NCI-H510A treated with DMSO at 0.1 percent for 48 hours (cell line): ENCODE measurements at regions not wholly inside any gene's neighbourhood (a gene's known extent, or its start where the extent isn't known, plus 50 kb on each side); places are given as distances from the start of the nearest gene placed in this dataset.

Experiments used
- DNase-seq: peaks from one replicate; lab custom pipeline; 2025; lab: John Stamatoyannopoulos, UW

- peak; percentile 16 for DNase-seq
Measured at GRCh38 chrX:39983715-39984114, 114.0 kb downstream of the BCOR start.

DNA sequence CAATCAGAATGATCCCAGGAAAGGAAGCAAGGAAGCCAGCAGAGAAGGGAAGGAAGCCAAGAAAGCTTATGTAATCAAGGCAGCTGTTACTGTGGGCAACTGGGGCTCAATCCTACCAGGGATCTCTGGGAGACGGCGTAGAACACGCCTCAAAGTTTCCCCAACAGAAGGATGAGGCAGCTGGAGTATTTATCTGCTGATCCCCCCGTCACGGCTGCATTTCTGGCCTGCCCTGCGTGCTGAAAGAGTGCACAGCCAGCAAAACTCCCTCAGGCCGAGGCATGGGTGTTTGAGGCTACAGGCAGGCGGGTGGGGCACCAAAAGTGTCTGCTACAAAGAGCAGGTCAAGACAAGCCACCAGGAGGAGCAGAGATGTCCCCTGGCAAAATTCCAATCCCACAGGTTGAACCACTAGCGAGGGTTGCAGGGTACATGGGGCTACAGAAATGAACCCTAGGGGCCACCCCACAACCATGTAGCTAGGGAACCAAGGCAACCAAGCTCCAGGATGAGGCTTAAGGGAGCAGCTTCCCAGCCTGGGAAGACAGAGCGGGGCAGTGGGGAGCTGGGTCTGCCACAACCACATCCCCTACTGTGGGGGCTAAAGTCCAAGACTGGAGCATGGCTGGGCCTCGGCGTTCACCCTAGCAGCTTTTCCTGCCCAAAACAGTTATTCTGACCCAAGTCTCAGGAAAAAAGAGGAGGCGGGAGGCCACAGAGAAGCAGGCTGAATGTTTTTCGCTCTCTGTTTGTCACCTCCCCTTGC is 113.4 kb downstream of the BCOR start:
- DNase-seq: no peak

GRCh38 chrX:39985071-39985470 is 112.7 kb downstream of the BCOR start:
- no peak for DNase-seq

DNA sequence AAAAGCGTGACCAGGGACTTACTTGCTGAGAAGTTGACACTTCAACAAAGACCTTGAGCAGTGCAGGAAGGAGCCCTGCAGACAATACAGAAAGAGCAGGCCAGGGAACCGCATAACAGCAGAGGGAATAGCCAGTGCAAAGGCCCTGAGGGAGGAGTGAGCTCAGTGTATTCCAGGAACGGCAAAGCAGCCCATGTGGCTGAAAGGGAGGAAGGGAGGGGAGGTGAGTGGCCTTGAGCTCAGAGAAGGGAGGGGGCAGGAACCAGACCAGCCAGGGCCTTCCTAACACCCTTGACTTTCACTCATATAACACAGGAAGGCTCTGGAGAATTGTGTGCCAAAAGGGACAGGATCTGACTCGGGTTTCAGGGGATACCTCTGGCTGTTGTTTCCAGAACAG is 112.2 kb downstream of the BCOR start:
- DNase-seq: no peak

DNA sequence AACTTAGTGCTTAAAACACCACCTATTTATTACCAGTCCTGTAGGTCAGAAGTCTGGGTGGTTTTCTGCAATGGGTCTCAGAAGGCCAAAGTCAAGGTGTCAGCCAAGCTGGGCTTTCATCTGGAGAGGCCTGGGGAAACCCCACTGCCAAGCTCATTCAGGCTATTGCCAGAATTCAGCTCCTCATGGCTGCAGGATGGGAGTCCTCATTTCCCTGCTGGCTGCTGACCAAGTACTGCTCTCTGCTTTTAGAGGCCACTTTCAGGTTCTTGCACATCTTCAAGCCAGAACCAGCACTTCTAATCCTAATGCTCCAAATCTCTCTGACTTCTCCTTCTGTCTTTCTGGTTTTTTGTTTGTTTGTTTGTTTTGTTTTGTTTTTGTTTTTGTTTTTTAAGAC is 109.3 kb downstream of the BCOR start:
- DNase-seq: no peak

DNA sequence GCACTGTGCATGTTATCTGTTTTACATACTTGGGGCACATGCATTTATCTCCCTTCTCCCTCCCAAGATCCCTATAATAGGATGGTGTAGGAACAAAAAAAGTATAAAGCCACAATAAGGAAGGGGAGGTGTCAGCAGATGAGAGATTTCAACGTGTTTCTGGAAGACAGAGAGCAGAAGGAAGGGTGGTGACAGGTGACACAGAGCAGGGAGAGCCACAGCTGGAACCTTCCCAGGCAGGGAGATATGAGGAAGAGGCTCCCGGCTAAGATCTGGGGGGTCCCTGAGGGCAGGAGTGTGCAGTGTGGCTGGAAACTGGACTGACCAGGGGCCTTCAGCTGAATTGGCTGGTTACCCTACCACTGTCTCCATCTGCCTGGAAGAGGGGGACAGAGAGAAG is 107.4 kb downstream of the BCOR start:
- no peak for DNase-seq

DNA sequence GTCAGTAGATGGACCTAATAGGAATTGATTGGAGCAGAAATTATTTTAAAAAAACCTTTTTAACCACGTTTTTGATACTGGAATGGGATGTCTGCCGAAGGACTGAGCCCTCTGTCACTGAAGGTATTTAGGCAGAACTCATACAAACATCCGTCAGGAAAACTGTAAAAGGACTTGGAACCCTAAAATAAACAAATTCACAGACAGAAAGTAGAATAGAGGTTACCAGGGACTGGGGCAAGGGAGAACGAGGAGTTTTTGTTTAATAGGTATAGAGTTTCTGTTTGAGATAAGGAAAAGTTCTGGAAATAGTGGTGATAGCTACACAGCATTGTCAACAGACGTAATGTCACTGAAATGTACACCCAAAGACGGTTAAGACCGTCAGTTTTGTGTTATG is 105.5 kb downstream of the BCOR start:
- no peak for DNase-seq

- DNase-seq: no peak
Measured at GRCh38 chrX:39995457-39995856, 102.3 kb downstream of the BCOR start.

DNA sequence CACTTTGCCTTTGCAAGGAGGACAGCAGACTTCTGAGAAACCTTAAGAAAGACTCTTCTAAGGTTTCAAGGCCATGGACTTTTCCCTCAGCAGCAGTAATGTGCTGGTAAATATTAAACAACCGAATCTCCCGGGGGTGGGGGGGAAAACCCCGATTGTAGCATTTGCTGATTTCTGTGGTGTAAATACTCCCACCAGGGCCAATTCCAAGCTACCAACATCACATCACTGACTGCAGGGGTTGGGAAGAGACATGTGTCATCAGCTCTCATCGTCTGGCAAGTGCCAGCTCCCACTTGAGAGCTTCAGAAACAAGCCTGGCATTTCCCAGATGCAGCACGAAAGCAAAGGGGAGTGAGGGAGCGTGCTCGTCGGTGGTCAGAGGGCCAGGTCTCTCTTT is 101.2 kb downstream of the BCOR start:
- DNase-seq: no peak

DNA sequence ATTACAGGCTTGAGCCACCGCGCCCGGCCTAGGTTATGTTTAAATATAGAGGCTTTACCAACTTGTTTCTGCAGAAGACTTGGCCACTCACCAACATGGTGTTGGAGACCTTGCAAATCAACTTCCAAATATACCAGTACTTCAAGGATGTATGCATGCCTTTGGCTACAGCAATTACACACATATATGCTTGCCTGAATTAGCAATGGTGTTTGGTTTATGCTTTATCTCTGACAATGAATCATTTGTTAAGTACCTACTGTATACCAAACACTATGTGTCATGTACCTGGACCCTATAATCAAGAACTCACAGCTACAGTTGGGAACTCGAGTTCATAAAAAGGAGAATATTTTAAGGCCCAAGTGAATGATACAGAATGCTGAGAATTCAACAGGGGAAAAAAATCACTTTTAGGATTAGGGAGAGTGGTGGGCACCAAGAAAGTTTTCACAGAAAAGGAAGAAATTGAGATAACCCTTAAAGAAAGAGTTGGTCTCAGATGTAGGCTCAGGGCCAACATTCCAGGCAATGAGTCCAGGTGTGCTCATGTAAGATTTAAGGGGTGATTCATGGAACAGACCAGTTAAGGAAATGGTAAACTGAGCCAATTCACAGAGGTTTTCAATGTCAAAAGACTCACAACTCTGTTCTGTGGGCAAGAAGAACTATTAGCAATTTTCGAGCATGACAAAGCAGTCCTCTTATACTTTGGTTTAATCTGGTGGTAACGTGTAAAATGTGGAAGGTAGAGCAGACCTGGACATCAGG is 98.9 kb downstream of the BCOR start:
- DNase-seq: no peak
